GM10266 (cell line): ENCODE measurements at regions not wholly inside any gene's neighbourhood (a gene's known extent, or its start where the extent isn't known, plus 50 kb on each side); places are given as distances from the start of the nearest gene placed in this dataset.
"Not testable (repeated sequence)": the region's sequence is repeated elsewhere in the genome, so short reads cannot be mapped to it uniquely, and the experiment has no call there.

Experiments used
- DNase-seq: peaks from one replicate; pipeline ENCODE4 v3.0.0; 2012; ENCODE audit errors: extremely low spot score
- TF ChIP-seq, protein P1 (sequence below): IDR thresholded peaks from 2 replicates; pipeline ENCODE4 v1.5.1; 2012; ENCODE audit warnings: mild to moderate bottlenecking, low read depth; ENCODE audit not compliant: control insufficient read depth, insufficient read depth; ENCODE audit errors: missing control alignments

DNA sequence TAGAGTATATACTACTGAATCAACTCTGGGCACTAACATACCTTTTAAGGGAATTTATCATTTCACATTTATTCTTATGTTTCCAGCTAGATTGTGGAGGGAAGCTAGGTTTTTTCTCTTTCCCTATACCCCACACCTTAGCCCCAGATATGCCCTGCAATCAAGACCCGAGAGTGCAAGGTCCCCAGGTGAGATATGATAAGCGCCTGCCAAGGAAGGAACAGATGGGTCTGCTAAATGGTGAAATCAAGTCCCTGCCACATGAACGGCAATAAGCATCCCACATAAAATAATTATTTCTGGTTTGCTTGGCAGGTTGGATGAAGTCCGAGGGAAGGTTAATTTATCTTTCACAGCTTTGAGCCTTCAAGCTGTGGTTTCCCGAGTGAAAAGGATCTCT is 195.5 kb downstream of the TOX3 start:
- DNase-seq, result no peak
- TF ChIP-seq, protein P1, sequence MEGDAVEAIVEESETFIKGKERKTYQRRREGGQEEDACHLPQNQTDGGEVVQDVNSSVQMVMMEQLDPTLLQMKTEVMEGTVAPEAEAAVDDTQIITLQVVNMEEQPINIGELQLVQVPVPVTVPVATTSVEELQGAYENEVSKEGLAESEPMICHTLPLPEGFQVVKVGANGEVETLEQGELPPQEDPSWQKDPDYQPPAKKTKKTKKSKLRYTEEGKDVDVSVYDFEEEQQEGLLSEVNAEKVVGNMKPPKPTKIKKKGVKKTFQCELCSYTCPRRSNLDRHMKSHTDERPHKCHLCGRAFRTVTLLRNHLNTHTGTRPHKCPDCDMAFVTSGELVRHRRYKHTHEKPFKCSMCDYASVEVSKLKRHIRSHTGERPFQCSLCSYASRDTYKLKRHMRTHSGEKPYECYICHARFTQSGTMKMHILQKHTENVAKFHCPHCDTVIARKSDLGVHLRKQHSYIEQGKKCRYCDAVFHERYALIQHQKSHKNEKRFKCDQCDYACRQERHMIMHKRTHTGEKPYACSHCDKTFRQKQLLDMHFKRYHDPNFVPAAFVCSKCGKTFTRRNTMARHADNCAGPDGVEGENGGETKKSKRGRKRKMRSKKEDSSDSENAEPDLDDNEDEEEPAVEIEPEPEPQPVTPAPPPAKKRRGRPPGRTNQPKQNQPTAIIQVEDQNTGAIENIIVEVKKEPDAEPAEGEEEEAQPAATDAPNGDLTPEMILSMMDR, result no peak

DNA sequence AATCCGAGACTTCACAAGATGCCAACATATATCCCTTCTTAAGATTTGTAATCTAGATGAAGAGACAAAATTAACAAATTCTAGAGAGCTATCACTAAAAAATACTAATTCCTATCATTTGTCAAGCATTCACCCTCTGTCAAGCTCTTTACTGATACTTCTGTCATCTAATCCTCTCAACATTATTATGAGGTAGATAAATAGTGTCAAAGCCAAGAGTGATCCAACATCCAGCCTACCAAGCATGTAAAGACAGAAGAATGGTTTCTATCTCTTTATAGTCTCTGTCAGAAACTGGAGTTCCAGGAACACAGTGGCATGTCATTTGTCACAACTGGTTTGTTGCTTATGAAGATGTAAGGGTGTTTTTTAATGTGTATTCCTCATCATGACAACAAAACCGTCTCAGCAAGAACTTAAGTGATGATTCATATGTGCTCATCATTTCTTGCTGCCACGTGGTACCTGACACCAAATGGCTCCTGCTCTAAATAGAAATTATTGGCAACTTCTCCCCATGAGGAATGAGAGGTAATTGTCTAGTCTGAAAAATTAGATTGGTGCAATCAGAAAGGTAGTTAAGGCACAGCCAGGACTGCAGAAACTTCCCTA is 196.8 kb downstream of the TOX3 start:
- TF ChIP-seq, protein P1, result no peak
- DNase-seq, result no peak

DNA sequence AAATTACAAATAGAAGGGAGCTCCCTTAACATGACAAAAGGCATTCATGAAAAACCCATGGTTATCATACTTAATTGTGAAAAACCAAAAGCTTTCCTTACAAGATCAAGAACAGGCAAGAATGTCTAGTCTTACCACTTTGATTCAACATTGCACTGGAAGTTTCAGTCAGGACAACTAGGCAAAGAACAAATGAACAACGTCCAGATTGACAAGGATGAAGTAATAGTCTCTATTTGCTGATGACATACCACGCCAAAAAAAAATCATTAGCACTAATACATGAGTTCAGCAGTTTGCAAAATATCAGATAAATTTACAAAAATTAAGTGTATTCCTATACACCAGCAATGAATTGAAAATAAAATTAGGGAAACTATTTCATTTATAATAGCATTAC is 200.2 kb downstream of the TOX3 start:
- no peak for DNase-seq
- TF ChIP-seq, protein P1, result no peak

DNA sequence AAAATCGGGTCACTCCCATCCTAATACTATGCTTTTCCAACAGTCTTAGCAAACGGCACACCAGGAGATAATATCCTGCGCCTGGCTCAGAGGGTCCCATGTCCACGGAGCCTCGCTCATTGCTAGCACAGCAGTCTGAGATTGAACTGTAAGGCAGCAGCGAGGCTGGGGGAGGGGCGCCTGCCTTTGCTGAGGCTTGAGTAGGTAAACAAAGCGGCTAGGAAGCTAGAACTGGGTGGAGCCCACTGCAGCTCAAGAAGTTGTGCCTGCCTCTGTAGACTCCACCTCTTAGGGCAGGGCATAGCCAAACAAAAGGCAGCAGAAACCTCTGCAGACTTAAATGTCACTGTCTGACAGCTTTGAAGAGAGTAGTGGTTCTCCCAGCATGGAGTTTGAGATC is 213.3 kb downstream of the TOX3 start:
- not testable (repeated sequence) for DNase-seq

DNA sequence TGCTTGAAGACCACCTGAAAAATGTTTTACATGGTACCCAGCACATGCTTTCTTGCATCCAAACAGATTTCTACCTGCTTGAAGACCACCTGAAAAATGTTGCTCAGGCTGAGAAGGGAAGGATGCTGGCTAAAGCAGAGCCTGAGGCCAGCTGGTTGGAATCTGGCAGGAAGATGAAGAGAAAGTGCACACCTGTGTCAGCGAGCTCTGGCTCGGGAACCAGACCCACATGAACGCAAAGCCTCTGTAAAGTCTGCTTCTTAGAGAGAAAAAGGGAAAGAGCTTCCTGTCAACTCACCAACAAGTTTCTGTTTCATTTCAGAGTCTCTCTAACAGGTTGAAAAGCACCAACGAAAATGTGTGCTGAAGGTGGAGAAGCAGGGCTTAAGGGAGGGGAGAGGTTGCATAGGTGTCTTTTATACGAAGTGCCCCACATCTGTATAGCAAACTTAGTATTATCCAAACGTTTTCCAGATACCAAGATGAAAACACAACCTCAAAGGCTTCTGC is 226.0 kb downstream of the TOX3 start:
- DNase-seq, result no peak
- TF ChIP-seq, protein P1, result no peak

DNA sequence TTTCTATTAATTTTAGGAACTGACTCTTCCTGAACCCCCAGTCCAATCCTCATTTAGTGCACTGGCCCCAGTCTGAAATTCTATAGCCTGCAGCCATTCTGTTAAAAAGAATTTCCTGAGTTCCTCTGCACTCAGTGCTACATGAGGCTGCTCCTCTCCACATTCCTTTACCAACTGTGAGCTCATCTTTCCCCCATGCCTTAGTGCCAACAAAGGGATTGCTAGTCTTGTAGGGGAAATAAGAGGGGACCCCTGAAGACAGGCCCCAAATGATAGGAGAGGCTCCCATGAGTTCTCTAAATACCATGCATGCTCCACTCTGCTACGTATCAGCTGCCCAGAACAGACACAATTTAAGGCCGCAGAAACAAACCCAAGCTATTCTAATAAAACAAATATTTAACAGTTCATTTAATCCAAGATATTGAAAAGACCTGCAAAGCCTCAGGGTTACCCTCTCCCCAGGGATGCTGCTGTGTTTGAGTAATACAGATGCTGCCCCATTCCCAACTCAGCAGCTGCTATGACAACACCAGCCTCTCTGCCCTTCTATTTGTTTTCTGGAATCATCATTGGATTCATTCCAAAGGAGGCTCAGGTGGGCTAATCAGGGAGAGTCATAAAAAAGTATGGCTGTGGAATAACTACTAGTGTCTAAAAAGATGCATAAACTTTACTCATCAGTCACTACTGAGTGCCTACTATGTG is 228.5 kb downstream of the TOX3 start:
- TF ChIP-seq, protein P1, result no peak
- no peak for DNase-seq

DNA sequence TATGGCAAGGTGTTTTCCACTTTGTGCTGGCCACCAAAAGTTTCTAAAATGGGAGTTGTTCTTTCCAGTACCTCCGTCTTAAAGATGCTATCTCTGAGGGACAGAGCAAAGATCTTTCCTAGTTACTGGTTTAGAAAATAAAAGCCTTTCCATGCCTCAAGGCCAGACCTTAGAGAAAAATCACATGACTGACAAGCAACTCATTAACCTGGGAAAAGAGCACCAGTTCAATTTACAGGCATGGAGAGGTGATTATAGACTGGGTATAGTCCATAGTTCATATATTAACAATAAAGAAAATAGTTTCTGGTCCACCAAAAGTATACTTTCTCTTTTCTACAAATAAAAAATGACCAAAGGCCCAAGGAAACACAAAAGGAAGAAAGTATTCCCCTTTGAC is 230.7 kb downstream of the TOX3 start:
- TF ChIP-seq, protein P1, result no peak
- no peak for DNase-seq
